CD14-positive monocyte (primary cell): ENCODE measurements at regions not wholly inside any gene's neighbourhood (a gene's known extent, or its start where the extent isn't known, plus 50 kb on each side); places are given as distances from the start of the nearest gene placed in this dataset.

Experiments used
- DNase-seq, 3 donors: peaks; one replicate each; pipeline ENCODE4 v3.0.0-alpha.2; 2011 to 2022
- H2AFZ ChIP-seq: 2 replicates; pipeline ENCODE4 v1.6.0; 2012; ENCODE audit warnings: mild to moderate bottlenecking, low read depth, low read length, inconsistent platforms; ENCODE audit not compliant: insufficient read depth, poor library complexity, severe bottlenecking
- H3K27ac ChIP-seq, 2 donors: 1 replicate in 1 of 2; 2 replicates in 1 of 2; pipeline ENCODE4 v1.5.1; 2012 to 2013; ENCODE audit warnings: low read length in 2 of 2, control low read depth in 1 of 2, inconsistent platforms in 1 of 2, low read depth in 1 of 2, mild to moderate bottlenecking in 1 of 2
- H3K27me3 ChIP-seq, 2 donors: one replicate each; pipeline versions ENCODE4 v1.6.0 to v1.6.1; 2011 to 2013; ENCODE audit warnings: low read length in 2 of 2; ENCODE audit not compliant: control insufficient read depth in 2 of 2, insufficient read depth in 2 of 2
- H3K36me3 ChIP-seq, 2 donors: replicated peaks in 1 of 2; 1 replicate in 1 of 2; 2 replicates in 1 of 2; pipeline versions ENCODE4 v1.5.1 to v1.6.1; 2012 to 2013; ENCODE audit warnings: low read length in 2 of 2, control low read depth in 1 of 2, inconsistent platforms in 1 of 2, mild to moderate bottlenecking in 1 of 2; ENCODE audit not compliant: insufficient read depth in 2 of 2, control insufficient read depth in 1 of 2
- H3K4me1 ChIP-seq, 2 donors: 1 replicate in 1 of 2; 2 replicates in 1 of 2; pipeline versions ENCODE4 v1.5.1 to v1.6.1; 2012 to 2013; ENCODE audit warnings: low read length in 2 of 2, control low read depth in 1 of 2, inconsistent platforms in 1 of 2, mild to moderate bottlenecking in 1 of 2, moderate library complexity in 1 of 2; ENCODE audit not compliant: insufficient read depth in 2 of 2, control insufficient read depth in 1 of 2
- H3K4me2 ChIP-seq: replicated peaks from 2 replicates; pipeline ENCODE3; 2012; ENCODE audit warnings: low read length, moderate library complexity, mild to moderate bottlenecking; ENCODE audit not compliant: poor library complexity, severe bottlenecking; ENCODE audit errors: extremely low read depth
- H3K4me3 ChIP-seq, 3 experiments: fragments of 200-600 bp in 1 of 3; sonication (generic) in 1 of 3; replicated peaks in 1 of 3; 1 replicate in 2 of 3; 2 replicates in 1 of 3; pipeline ENCODE4 v1.5.1; 2011 to 2013; ENCODE audit warnings: low read length in 3 of 3, mild to moderate bottlenecking in 3 of 3, control low read depth in 2 of 3, low read depth in 2 of 3, inconsistent platforms in 1 of 3, moderate library complexity in 1 of 3
- H3K79me2 ChIP-seq: 2 replicates; pipeline ENCODE4 v1.6.0; 2012; ENCODE audit warnings: mild to moderate bottlenecking, control low read depth, inconsistent platforms, low read length, moderate library complexity; ENCODE audit not compliant: insufficient read depth
- H3K9ac ChIP-seq: 2 replicates; pipeline ENCODE4 v1.6.0; 2017; ENCODE audit warnings: low read length, mild to moderate bottlenecking; ENCODE audit not compliant: insufficient read depth, poor library complexity, severe bottlenecking
- H3K9me3 ChIP-seq, 2 donors: replicated peaks in 1 of 2; 1 replicate in 1 of 2; 2 replicates in 1 of 2; pipeline versions ENCODE4 v1.5.1 to v1.6.1; 2012 to 2013; ENCODE audit warnings: low read length in 2 of 2, control low read depth in 1 of 2; ENCODE audit not compliant: control insufficient read depth in 1 of 2, insufficient read depth in 1 of 2
- H4K20me1 ChIP-seq: 2 replicates; pipeline ENCODE4 v1.6.0; 2012; ENCODE audit warnings: mild to moderate bottlenecking, low read length, control low read depth, moderate library complexity; ENCODE audit not compliant: insufficient read depth
- H3K27ac Mint-ChIP-seq, 7 donors: one replicate each; pipeline ENCODE4 v1.8.0; 2020; ENCODE audit warnings: mild to moderate bottlenecking in 7 of 7, mixed read lengths in 7 of 7, moderate library complexity in 6 of 7, inconsistent platforms in 2 of 7
- H3K27me3 Mint-ChIP-seq, 3 donors: one replicate each; pipeline ENCODE4 v1.8.0; 2021 to 2022; ENCODE audit warnings: low read depth in 3 of 3, mild to moderate bottlenecking in 3 of 3, mixed read lengths in 3 of 3, moderate library complexity in 3 of 3, inconsistent platforms in 1 of 3
- H3K36me3 Mint-ChIP-seq, 2 donors: one replicate each; pipeline ENCODE4 v1.8.0; 2020; ENCODE audit warnings: mixed read lengths in 2 of 2, inconsistent platforms in 1 of 2, mild to moderate bottlenecking in 1 of 2
- H3K4me1 Mint-ChIP-seq: one replicate; pipeline ENCODE4 v1.8.0; 2020; ENCODE audit warnings: mild to moderate bottlenecking, mixed read lengths
- H3K4me3 Mint-ChIP-seq, 2 donors: one replicate each; pipeline ENCODE4 v1.8.0; 2020; ENCODE audit warnings: mild to moderate bottlenecking in 2 of 2, mixed read lengths in 2 of 2, moderate library complexity in 1 of 2
- H3K9me3 Mint-ChIP-seq, 7 donors: one replicate each; pipeline ENCODE4 v1.8.0; 2020 to 2022; ENCODE audit warnings: mixed read lengths in 7 of 7, mild to moderate bottlenecking in 6 of 7, moderate library complexity in 6 of 7, inconsistent platforms in 2 of 7
- WGBS: methylation state at CpG from one replicate; pipeline ENCODE4 v1.1.5; 2013; ENCODE audit warnings: missing lambda C conversion rate; ENCODE audit not compliant: insufficient coverage; 5-methylcytosine and 5-hydroxymethylcytosine counted together
- intact Hi-C, 2 donors: fragments of 100-400 bp; cut with micrococcal nuclease; formaldehyde crosslinking; loops; one replicate each; pipeline versions ENCODE4 v1.15.0 to v1.15.1; 2023
- TF ChIP-seq, protein P1 (sequence below): fragments of 200-600 bp; IDR thresholded peaks from one replicate; pipeline ENCODE4 v1.8.0; 2022; ENCODE audit warnings: antibody characterized with exemption, mild to moderate bottlenecking

DNA sequence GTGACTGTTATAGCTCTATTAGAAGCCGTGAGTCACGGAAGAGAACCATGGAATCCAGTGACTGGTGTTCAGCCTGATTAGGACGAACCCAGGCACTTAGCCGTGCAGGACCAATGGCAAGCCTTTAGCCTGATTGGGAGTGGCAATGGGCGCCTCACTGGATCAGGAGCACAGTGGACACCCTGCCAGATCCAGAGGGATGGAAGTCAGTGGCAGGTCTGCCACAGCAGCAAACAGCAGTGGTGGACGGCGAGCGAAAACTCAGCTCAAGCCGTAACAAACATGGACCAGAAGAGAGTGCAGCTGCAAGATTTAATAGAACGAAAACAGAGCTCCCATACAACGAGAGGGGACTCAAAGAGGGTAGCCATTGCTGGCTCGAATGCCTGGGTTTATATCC is 1326.5 kb downstream of the ADGRL3 start:
- intact Hi-C loops = no loop called here
- no peak overlapping the region for H3K27ac ChIP-seq
- no peak overlapping the region for H2AFZ ChIP-seq
- H3K4me3 ChIP-seq = no peak overlapping the region
- H3K36me3 ChIP-seq = no peaks in the 10 kb centered on the region
- peaks cover 7 to 32% (median 17%) of the 10 kb centered on the region in 7 donors for H3K9me3 Mint-ChIP-seq
- no peaks in the 10 kb centered on the region for H3K36me3 Mint-ChIP-seq
- H3K4me1 Mint-ChIP-seq = no peaks in the 10 kb centered on the region
- no peaks in the 10 kb centered on the region for H4K20me1 ChIP-seq
- no peaks in the 10 kb centered on the region for H3K79me2 ChIP-seq
- no peak for DNase-seq
- TF ChIP-seq, protein P1, sequence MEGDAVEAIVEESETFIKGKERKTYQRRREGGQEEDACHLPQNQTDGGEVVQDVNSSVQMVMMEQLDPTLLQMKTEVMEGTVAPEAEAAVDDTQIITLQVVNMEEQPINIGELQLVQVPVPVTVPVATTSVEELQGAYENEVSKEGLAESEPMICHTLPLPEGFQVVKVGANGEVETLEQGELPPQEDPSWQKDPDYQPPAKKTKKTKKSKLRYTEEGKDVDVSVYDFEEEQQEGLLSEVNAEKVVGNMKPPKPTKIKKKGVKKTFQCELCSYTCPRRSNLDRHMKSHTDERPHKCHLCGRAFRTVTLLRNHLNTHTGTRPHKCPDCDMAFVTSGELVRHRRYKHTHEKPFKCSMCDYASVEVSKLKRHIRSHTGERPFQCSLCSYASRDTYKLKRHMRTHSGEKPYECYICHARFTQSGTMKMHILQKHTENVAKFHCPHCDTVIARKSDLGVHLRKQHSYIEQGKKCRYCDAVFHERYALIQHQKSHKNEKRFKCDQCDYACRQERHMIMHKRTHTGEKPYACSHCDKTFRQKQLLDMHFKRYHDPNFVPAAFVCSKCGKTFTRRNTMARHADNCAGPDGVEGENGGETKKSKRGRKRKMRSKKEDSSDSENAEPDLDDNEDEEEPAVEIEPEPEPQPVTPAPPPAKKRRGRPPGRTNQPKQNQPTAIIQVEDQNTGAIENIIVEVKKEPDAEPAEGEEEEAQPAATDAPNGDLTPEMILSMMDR = no peak
- WGBS = 95% methylated on average over 11 of the region's 12 CpGs
- no peaks in the 10 kb centered on the region for H3K27me3 ChIP-seq
- H3K4me1 ChIP-seq = no peaks in the 10 kb centered on the region
- H3K27me3 Mint-ChIP-seq = no peaks in the 10 kb centered on the region
- H3K9ac ChIP-seq = no peak overlapping the region
- H3K4me3 Mint-ChIP-seq = no peak overlapping the region
- no peak overlapping the region for H3K27ac Mint-ChIP-seq
- H3K4me2 ChIP-seq = no peak overlapping the region
- H3K9me3 ChIP-seq = peaks cover 0 to 17% of the 10 kb centered on the region in 2 donors

DNA sequence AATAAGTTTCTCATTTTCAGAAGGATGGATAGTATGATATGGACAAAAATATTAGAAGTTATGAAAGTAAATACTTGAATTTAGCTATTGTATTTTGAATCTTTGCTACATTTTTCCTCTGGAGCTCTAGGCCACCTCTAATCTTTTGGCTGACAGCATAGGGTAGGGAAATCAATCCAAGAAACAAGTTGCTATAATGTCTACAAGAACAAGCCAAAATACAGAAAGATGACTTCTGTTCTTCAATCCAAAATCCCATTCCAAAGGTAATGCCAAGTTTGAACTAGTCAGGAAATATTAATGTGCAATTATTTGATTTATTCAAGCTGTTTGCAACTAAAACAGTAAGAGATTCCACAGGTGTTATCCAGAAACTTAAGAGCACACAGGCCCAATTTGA is 1323.1 kb downstream of the ADGRL3 start:
- no peaks in the 10 kb centered on the region for H3K36me3 ChIP-seq
- Mint-ChIP-seq H3K4me1 (no peaks in the 10 kb centered on the region), H3K36me3 (no peaks in the 10 kb centered on the region), H3K4me3 (no peak overlapping the region), H3K27ac (no peak overlapping the region), H3K27me3 (no peaks in the 10 kb centered on the region), H3K9me3 (peaks cover 6 to 32% (median 17%) of the 10 kb centered on the region in 7 donors)
- H3K9me3 ChIP-seq = peaks cover 0 to 17% of the 10 kb centered on the region in 2 donors
- DNase-seq = no peak
- H3K27me3 ChIP-seq = no peaks in the 10 kb centered on the region
- H3K4me3 ChIP-seq = no peak overlapping the region
- H3K4me2 ChIP-seq = no peak overlapping the region
- no peak overlapping the region for H2AFZ ChIP-seq
- intact Hi-C loops = no loop called here
- no peaks in the 10 kb centered on the region for H3K79me2 ChIP-seq
- H4K20me1 ChIP-seq = no peaks in the 10 kb centered on the region
- TF ChIP-seq, protein P1 = no peak
- H3K9ac ChIP-seq = no peak overlapping the region
- H3K27ac ChIP-seq = no peak overlapping the region
- no peaks in the 10 kb centered on the region for H3K4me1 ChIP-seq
